ENCODE measurements at regions not wholly inside any gene's neighbourhood (a gene's known extent, or its start where the extent isn't known, plus 50 kb on each side); places are given as distances from the start of the nearest gene placed in this dataset.

- no peaks in the 10 kb centered on the region for H3K4me1 Mint-ChIP-seq (ENCODE audit: low read depth)
- DNase-seq (ENCODE audit: low spot score) = no peak
- intact Hi-C loops (cut with micrococcal nuclease) = no loop called here
- no peaks in the 10 kb centered on the region for H3K36me3 Mint-ChIP-seq (ENCODE audit: low read depth)
- peaks cover 27% of the 10 kb centered on the region for H3K9me3 Mint-ChIP-seq
- H3K27me3 Mint-ChIP-seq (ENCODE audit: low read depth) = no peaks in the 10 kb centered on the region
- H3K4me3 Mint-ChIP-seq (ENCODE audit: low read depth) = no peak overlapping the region
- no peak overlapping the region for H3K27ac Mint-ChIP-seq
Measured at GRCh38 chr20:12358006-12358654, 440.4 kb downstream of the BTBD3 start.

- DNase-seq (ENCODE audit: low spot score) = no peak
Measured at GRCh38 chr20:12358655-12359009, 440.9 kb downstream of the BTBD3 start.

GRCh38 chr20:12371990-12372389 lies 454.3 kb downstream of the BTBD3 start:
- intact Hi-C loops (cut with micrococcal nuclease) = no loop called here
- H3K9me3 Mint-ChIP-seq = peaks cover 14% of the 10 kb centered on the region

More at GRCh38 chr20:12358655-12359009, 440.9 kb downstream of the BTBD3 start:
- H3K27me3 Mint-ChIP-seq (ENCODE audit: low read depth) = no peaks in the 10 kb centered on the region
- H3K4me3 Mint-ChIP-seq (ENCODE audit: low read depth) = no peak overlapping the region
- H3K36me3 Mint-ChIP-seq (ENCODE audit: low read depth) = no peaks in the 10 kb centered on the region
- H3K9me3 Mint-ChIP-seq = peaks cover 29% of the 10 kb centered on the region
- H3K27ac Mint-ChIP-seq = no peak overlapping the region
- no peaks in the 10 kb centered on the region for H3K4me1 Mint-ChIP-seq (ENCODE audit: low read depth)
- intact Hi-C loops (cut with micrococcal nuclease) = no loop called here

GRCh38 chr20:12372557-12372956 lies 454.9 kb downstream of the BTBD3 start:
- H3K4me1 Mint-ChIP-seq (ENCODE audit: low read depth) = no peaks in the 10 kb centered on the region
- no peak for DNase-seq (ENCODE audit: low spot score)
- no peaks in the 10 kb centered on the region for H3K27me3 Mint-ChIP-seq (ENCODE audit: low read depth)
- H3K36me3 Mint-ChIP-seq (ENCODE audit: low read depth) = no peaks in the 10 kb centered on the region
- peaks cover 14% of the 10 kb centered on the region for H3K9me3 Mint-ChIP-seq
- intact Hi-C loops (cut with micrococcal nuclease) = no loop called here
- no peak overlapping the region for H3K4me3 Mint-ChIP-seq (ENCODE audit: low read depth)
- H3K27ac Mint-ChIP-seq = no peak overlapping the region

More at GRCh38 chr20:12371990-12372389, 454.3 kb downstream of the BTBD3 start:
- Mint-ChIP-seq H3K36me3 (ENCODE audit: low read depth) (no peaks in the 10 kb centered on the region), H3K27me3 (ENCODE audit: low read depth) (no peaks in the 10 kb centered on the region), H3K4me3 (ENCODE audit: low read depth) (no peak overlapping the region), H3K4me1 (ENCODE audit: low read depth) (no peaks in the 10 kb centered on the region), H3K27ac (no peak overlapping the region)
- no peak for DNase-seq (ENCODE audit: low spot score)

GRCh38 chr20:12375967-12376366 lies 458.3 kb downstream of the BTBD3 start:
- no peaks in the 10 kb centered on the region for H3K27me3 Mint-ChIP-seq (ENCODE audit: low read depth)
- H3K27ac Mint-ChIP-seq = no peak overlapping the region
- peaks cover 20% of the 10 kb centered on the region for H3K9me3 Mint-ChIP-seq
- no peak overlapping the region for H3K4me3 Mint-ChIP-seq (ENCODE audit: low read depth)
- intact Hi-C loops (cut with micrococcal nuclease) = no loop called here
- DNase-seq (ENCODE audit: low spot score) = no peak
- H3K4me1 Mint-ChIP-seq (ENCODE audit: low read depth) = no peaks in the 10 kb centered on the region
- no peaks in the 10 kb centered on the region for H3K36me3 Mint-ChIP-seq (ENCODE audit: low read depth)

- Mint-ChIP-seq H3K9me3 (peaks cover 15% of the 10 kb centered on the region), H3K4me3 (ENCODE audit: low read depth) (no peak overlapping the region), H3K36me3 (ENCODE audit: low read depth) (no peaks in the 10 kb centered on the region), H3K27ac (no peak overlapping the region), H3K4me1 (ENCODE audit: low read depth) (no peaks in the 10 kb centered on the region), H3K27me3 (ENCODE audit: low read depth) (no peaks in the 10 kb centered on the region)
- no peak for DNase-seq (ENCODE audit: low spot score)
- intact Hi-C loops (cut with micrococcal nuclease) = no loop called here
Measured at GRCh38 chr20:12383821-12384220, 466.1 kb downstream of the BTBD3 start.

- DNase-seq (ENCODE audit: low spot score) = no peak
- intact Hi-C loops (cut with micrococcal nuclease) = no loop called here
- Mint-ChIP-seq H3K36me3 (ENCODE audit: low read depth) (no peaks in the 10 kb centered on the region), H3K9me3 (peaks cover 14% of the 10 kb centered on the region), H3K4me3 (ENCODE audit: low read depth) (no peak overlapping the region), H3K27me3 (ENCODE audit: low read depth) (no peaks in the 10 kb centered on the region), H3K27ac (no peak overlapping the region), H3K4me1 (ENCODE audit: low read depth) (no peaks in the 10 kb centered on the region)
Measured at GRCh38 chr20:12386821-12387220, 469.1 kb downstream of the BTBD3 start.

GRCh38 chr20:12391099-12391498 lies 473.4 kb downstream of the BTBD3 start:
- no peak overlapping the region for H3K27ac Mint-ChIP-seq
- H3K36me3 Mint-ChIP-seq (ENCODE audit: low read depth) = no peaks in the 10 kb centered on the region
- intact Hi-C loops (cut with micrococcal nuclease) = no loop called here
- H3K4me1 Mint-ChIP-seq (ENCODE audit: low read depth) = no peaks in the 10 kb centered on the region
- no peak overlapping the region for H3K4me3 Mint-ChIP-seq (ENCODE audit: low read depth)
- H3K9me3 Mint-ChIP-seq = peaks cover 22% of the 10 kb centered on the region
- no peak for DNase-seq (ENCODE audit: low spot score)
- H3K27me3 Mint-ChIP-seq (ENCODE audit: low read depth) = no peaks in the 10 kb centered on the region

- DNase-seq (ENCODE audit: low spot score) = no peak
- Mint-ChIP-seq H3K9me3 (peaks cover 29% of the 10 kb centered on the region), H3K36me3 (ENCODE audit: low read depth) (no peaks in the 10 kb centered on the region), H3K27me3 (ENCODE audit: low read depth) (no peaks in the 10 kb centered on the region), H3K4me3 (ENCODE audit: low read depth) (no peak overlapping the region), H3K4me1 (ENCODE audit: low read depth) (no peaks in the 10 kb centered on the region), H3K27ac (no peak overlapping the region)
- intact Hi-C loops (cut with micrococcal nuclease) = no loop called here
Measured at GRCh38 chr20:12394786-12395185, 477.1 kb downstream of the BTBD3 start.

GRCh38 chr20:12395353-12395752 lies 477.7 kb downstream of the BTBD3 start:
- Mint-ChIP-seq H3K27ac (no peak overlapping the region), H3K27me3 (ENCODE audit: low read depth) (no peaks in the 10 kb centered on the region), H3K36me3 (ENCODE audit: low read depth) (no peaks in the 10 kb centered on the region), H3K4me1 (ENCODE audit: low read depth) (no peaks in the 10 kb centered on the region), H3K9me3 (peaks cover 29% of the 10 kb centered on the region), H3K4me3 (ENCODE audit: low read depth) (no peak overlapping the region)
- no peak for DNase-seq (ENCODE audit: low spot score)
- intact Hi-C loops (cut with micrococcal nuclease) = no loop called here

GRCh38 chr20:12395760-12396159 lies 478.1 kb downstream of the BTBD3 start:
- no peaks in the 10 kb centered on the region for H3K27me3 Mint-ChIP-seq (ENCODE audit: low read depth)

GRCh38 chr20:12399110-12399836 lies 481.6 kb downstream of the BTBD3 start:
- Mint-ChIP-seq H3K36me3 (ENCODE audit: low read depth) (no peaks in the 10 kb centered on the region), H3K27me3 (ENCODE audit: low read depth) (no peaks in the 10 kb centered on the region), H3K9me3 (peaks cover 30% of the 10 kb centered on the region), H3K4me1 (ENCODE audit: low read depth) (no peaks in the 10 kb centered on the region), H3K27ac (no peak overlapping the region), H3K4me3 (ENCODE audit: low read depth) (no peak overlapping the region)
- intact Hi-C loops (cut with micrococcal nuclease) = no loop called here
- no peak for DNase-seq (ENCODE audit: low spot score)

More at GRCh38 chr20:12395760-12396159, 478.1 kb downstream of the BTBD3 start:
- intact Hi-C loops (cut with micrococcal nuclease) = no loop called here
- no peak for DNase-seq (ENCODE audit: low spot score)
- Mint-ChIP-seq H3K4me1 (ENCODE audit: low read depth) (no peaks in the 10 kb centered on the region), H3K4me3 (ENCODE audit: low read depth) (no peak overlapping the region), H3K9me3 (peaks cover 29% of the 10 kb centered on the region), H3K36me3 (ENCODE audit: low read depth) (no peaks in the 10 kb centered on the region), H3K27ac (no peak overlapping the region)

GRCh38 chr20:12404941-12405340 lies 487.2 kb downstream of the BTBD3 start:
- Mint-ChIP-seq H3K4me3 (ENCODE audit: low read depth) (no peak overlapping the region), H3K9me3 (peaks cover 43% of the 10 kb centered on the region), H3K36me3 (ENCODE audit: low read depth) (no peaks in the 10 kb centered on the region), H3K4me1 (ENCODE audit: low read depth) (no peaks in the 10 kb centered on the region), H3K27ac (no peak overlapping the region), H3K27me3 (ENCODE audit: low read depth) (no peaks in the 10 kb centered on the region)
- intact Hi-C loops (cut with micrococcal nuclease) = no loop called here
- DNase-seq (ENCODE audit: low spot score) = no peak
